ENCODE measurements at regions not wholly inside any gene's neighbourhood (a gene's known extent, or its start where the extent isn't known, plus 50 kb on each side); places are given as distances from the start of the nearest gene placed in this dataset.

GRCh38 chr12:34400986-34401658 lies 378.8 kb downstream of the ALG10 start:
- TF ChIP-seq, protein P1, sequence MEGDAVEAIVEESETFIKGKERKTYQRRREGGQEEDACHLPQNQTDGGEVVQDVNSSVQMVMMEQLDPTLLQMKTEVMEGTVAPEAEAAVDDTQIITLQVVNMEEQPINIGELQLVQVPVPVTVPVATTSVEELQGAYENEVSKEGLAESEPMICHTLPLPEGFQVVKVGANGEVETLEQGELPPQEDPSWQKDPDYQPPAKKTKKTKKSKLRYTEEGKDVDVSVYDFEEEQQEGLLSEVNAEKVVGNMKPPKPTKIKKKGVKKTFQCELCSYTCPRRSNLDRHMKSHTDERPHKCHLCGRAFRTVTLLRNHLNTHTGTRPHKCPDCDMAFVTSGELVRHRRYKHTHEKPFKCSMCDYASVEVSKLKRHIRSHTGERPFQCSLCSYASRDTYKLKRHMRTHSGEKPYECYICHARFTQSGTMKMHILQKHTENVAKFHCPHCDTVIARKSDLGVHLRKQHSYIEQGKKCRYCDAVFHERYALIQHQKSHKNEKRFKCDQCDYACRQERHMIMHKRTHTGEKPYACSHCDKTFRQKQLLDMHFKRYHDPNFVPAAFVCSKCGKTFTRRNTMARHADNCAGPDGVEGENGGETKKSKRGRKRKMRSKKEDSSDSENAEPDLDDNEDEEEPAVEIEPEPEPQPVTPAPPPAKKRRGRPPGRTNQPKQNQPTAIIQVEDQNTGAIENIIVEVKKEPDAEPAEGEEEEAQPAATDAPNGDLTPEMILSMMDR (IDR thresholded peaks at IDR 0.05), result no peak
- TF ChIP-seq POLR2AphosphoS5 (IDR thresholded peaks at IDR 0.05; ENCODE audit: insufficient read depth in 1 of 2, low read depth in 1 of 2), result no peak
- TF ChIP-seq POLR2A (IDR thresholded peaks at IDR 0.05), result no peak

Measured in vagina (tissue), 2 donors.